ENCODE measurements at regions not wholly inside any gene's neighbourhood (a gene's known extent, or its start where the extent isn't known, plus 50 kb on each side); places are given as distances from the start of the nearest gene placed in this dataset.

GRCh38 chr7:113217314-113217713 lies 99.0 kb upstream of the SMIM30 start:
- no peak for TF ChIP-seq CTCF (IDR thresholded peaks at IDR 0.05; ENCODE audit: borderline replicate concordance, extremely low read depth, low read length, poor library complexity, severe bottlenecking)
- TF ChIP-seq EZH2 (IDR thresholded peaks at IDR 0.05; ENCODE audit: borderline replicate concordance, low read depth, low read length, severe bottlenecking) = no peak

Measured in DND-41 (cell line).